Embryonic facial prominence (tissue), 1 donor: ENCODE measurements at regions not wholly inside any gene's neighbourhood (a gene's known extent, or its start where the extent isn't known, plus 50 kb on each side); places are given as distances from the start of the nearest gene placed in this dataset.

ENCODE experiments used
- DNase-seq: peaks from one replicate; pipeline ENCODE4 v3.0.0-alpha.2; 2016; ENCODE audit errors: extremely low spot score

- DNase-seq: no peak
Measured at GRCh38 chr1:4422504-4423289, 231.7 kb upstream of the AJAP1 start.

- no peak for DNase-seq
Measured at GRCh38 chr1:4424254-4424653, 230.2 kb upstream of the AJAP1 start.

- no peak for DNase-seq
Measured at GRCh38 chr1:4424766-4425165, 229.6 kb upstream of the AJAP1 start.

- DNase-seq: no peak
Measured at GRCh38 chr1:4425892-4426291, 228.5 kb upstream of the AJAP1 start.

- DNase-seq: no peak
Measured at GRCh38 chr1:4428711-4429110, 225.7 kb upstream of the AJAP1 start.

GRCh38 chr1:4430406-4431365, 223.7 kb upstream of the AJAP1 start:
- DNase-seq: no peak

GRCh38 chr1:4431491-4431890, 222.9 kb upstream of the AJAP1 start:
- no peak for DNase-seq

- no peak for DNase-seq
Measured at GRCh38 chr1:4433075-4433474, 221.3 kb upstream of the AJAP1 start.

GRCh38 chr1:4444086-4444485, 210.3 kb upstream of the AJAP1 start:
- DNase-seq: no peak

- no peak for DNase-seq
Measured at GRCh38 chr1:4447778-4448420, 206.5 kb upstream of the AJAP1 start.

- DNase-seq: no peak
Measured at GRCh38 chr1:4449972-4450371, 204.4 kb upstream of the AJAP1 start.

GRCh38 chr1:4452701-4453100, 201.7 kb upstream of the AJAP1 start:
- DNase-seq: no peak

- DNase-seq: no peak
Measured at GRCh38 chr1:4460052-4460451, 194.4 kb upstream of the AJAP1 start.

- no peak for DNase-seq
Measured at GRCh38 chr1:4460651-4461050, 193.8 kb upstream of the AJAP1 start.

- DNase-seq: no peak
Measured at GRCh38 chr1:4461726-4462290, 192.6 kb upstream of the AJAP1 start.

- no peak for DNase-seq
Measured at GRCh38 chr1:4462831-4463484, 191.5 kb upstream of the AJAP1 start.

GRCh38 chr1:4463631-4464030, 190.8 kb upstream of the AJAP1 start:
- no peak for DNase-seq

- no peak for DNase-seq
Measured at GRCh38 chr1:4464478-4464877, 189.9 kb upstream of the AJAP1 start.

GRCh38 chr1:4467241-4467640, 187.2 kb upstream of the AJAP1 start:
- no peak for DNase-seq

GRCh38 chr1:4468386-4468785, 186.0 kb upstream of the AJAP1 start:
- DNase-seq: no peak

- DNase-seq: no peak
Measured at GRCh38 chr1:4468804-4469514, 185.4 kb upstream of the AJAP1 start.
